Smooth muscle cell (in vitro differentiated cells): ENCODE measurements at regions not wholly inside any gene's neighbourhood (a gene's known extent, or its start where the extent isn't known, plus 50 kb on each side); places are given as distances from the start of the nearest gene placed in this dataset.

Experiments used
- DNase-seq: peaks from one replicate; lab custom pipeline; 2025; ENCODE audit not compliant: unreplicated experiment; lab: John Stamatoyannopoulos, UW
- H2AFZ ChIP-seq: fragments of 200-600 bp; sonication (generic); 2 replicates; pipeline ENCODE4 v1.6.0; 2016; ENCODE audit warnings: antibody characterized with exemption, low read depth, mild to moderate bottlenecking
- H3F3A ChIP-seq: fragments of 200-600 bp; sonication (generic); 2 replicates; pipeline ENCODE4 v1.6.0; 2017; ENCODE audit warnings: antibody characterized with exemption, low read depth
- H3K27ac ChIP-seq: fragments of 200-600 bp; sonication (generic); 2 replicates; pipeline ENCODE4 v1.5.1; 2016; ENCODE audit warnings: low read depth, mild to moderate bottlenecking
- H3K27me3 ChIP-seq: fragments of 200-600 bp; sonication (generic); 2 replicates; pipeline ENCODE4 v1.6.1; 2016; ENCODE audit warnings: low read depth, mild to moderate bottlenecking
- H3K36me3 ChIP-seq: fragments of 200-600 bp; sonication (generic); 2 replicates; pipeline ENCODE4 v1.5.1; 2016; ENCODE audit warnings: low read depth
- H3K4me1 ChIP-seq: fragments of 200-600 bp; sonication (generic); 2 replicates; pipeline ENCODE4 v1.5.1; 2016; ENCODE audit warnings: low read depth
- H3K4me2 ChIP-seq: fragments of 200-600 bp; sonication (generic); 2 replicates; pipeline ENCODE4 v1.6.0; 2016; ENCODE audit warnings: mild to moderate bottlenecking
- H3K4me3 ChIP-seq: fragments of 200-600 bp; sonication (generic); 2 replicates; pipeline ENCODE4 v1.5.1; 2016; ENCODE audit warnings: mild to moderate bottlenecking
- H3K79me2 ChIP-seq: fragments of 200-600 bp; sonication (generic); 2 replicates; pipeline ENCODE4 v1.6.0; 2016; ENCODE audit warnings: low read depth, mild to moderate bottlenecking
- H3K9ac ChIP-seq: fragments of 200-600 bp; sonication (generic); 2 replicates; pipeline ENCODE4 v1.6.0; 2016; ENCODE audit warnings: low read depth
- H3K9me3 ChIP-seq: fragments of 200-600 bp; sonication (generic); replicated peaks from 2 replicates; pipeline ENCODE4 v1.5.1; 2016; ENCODE audit warnings: low read depth
- H4K20me1 ChIP-seq: fragments of 200-600 bp; sonication (generic); 2 replicates; pipeline ENCODE4 v1.6.0; 2016; ENCODE audit warnings: low read depth
- CTCF ChIP-seq: fragments of 200-600 bp; sonication (generic); IDR thresholded peaks from 2 replicates; pipeline ENCODE4 v1.5.1; 2017; ENCODE audit warnings: borderline replicate concordance, mild to moderate bottlenecking, antibody characterized with exemption; ENCODE audit not compliant: insufficient read depth, poor library complexity, severe bottlenecking
- WGBS: methylation state at CpG from one replicate; pipeline ENCODE4 v1.1.7; 2016; ENCODE audit warnings: low lambda C conversion rate; 5-methylcytosine and 5-hydroxymethylcytosine counted together

DNA sequence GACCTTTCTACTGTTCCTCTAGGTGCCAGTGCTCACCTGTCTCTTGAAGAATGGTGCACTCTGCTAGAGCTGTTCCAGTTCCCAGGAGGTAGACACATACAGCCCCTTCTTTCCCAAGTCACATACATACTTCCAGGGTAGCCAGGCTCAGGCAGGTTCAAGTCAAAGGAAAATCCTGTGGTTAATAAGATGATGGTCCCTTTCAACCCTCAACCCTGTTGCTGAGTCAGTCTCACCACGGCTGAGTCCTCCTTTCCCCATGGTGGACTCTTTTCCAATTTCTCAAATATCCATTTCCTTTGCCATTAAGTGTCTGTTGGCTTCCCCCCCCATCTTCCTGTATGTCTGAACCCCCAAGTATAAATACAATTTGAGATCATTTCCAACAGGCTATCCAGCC, 56.1 kb upstream of the ACAN start:
- Histone ChIP-seq H3K36me3 (no peaks in the 10 kb centered on the region), H3K4me3 (no peak overlapping the region), H3K27me3 (peaks cover 30% of the 10 kb centered on the region), H3K27ac (no peak overlapping the region), H3K4me2 (no peak overlapping the region), H3K79me2 (no peaks in the 10 kb centered on the region), H3F3A (no peaks in the 10 kb centered on the region), H2AFZ (no peak overlapping the region), H4K20me1 (no peaks in the 10 kb centered on the region), H3K9ac (no peak overlapping the region), H3K9me3 (no peaks in the 10 kb centered on the region), H3K4me1 (no peaks in the 10 kb centered on the region)
- 70% methylated on average over 1 of the region's 1 CpG for WGBS
- no peak for TF ChIP-seq CTCF
- no peak for DNase-seq

DNA sequence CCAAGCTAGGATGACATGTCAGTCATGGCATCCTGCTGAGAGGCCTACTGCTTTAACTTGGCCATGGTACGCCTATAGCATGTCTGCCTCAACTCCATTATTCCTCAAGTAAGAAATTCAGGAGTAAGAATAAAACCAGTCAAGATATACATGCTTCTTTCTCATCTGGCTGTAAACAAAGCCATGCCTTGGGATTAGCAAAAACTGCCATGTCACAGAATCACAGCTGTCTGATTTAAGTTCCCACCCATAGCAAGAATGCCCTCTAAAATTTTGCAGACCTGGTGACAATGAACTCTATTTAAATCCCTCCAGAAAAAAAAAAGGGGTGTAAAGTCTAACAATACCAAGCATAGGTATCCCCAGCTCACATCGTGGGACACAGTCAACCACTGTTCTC, 55.6 kb upstream of the ACAN start:
- Histone ChIP-seq H4K20me1 (no peaks in the 10 kb centered on the region), H2AFZ (no peak overlapping the region), H3F3A (no peaks in the 10 kb centered on the region), H3K27ac (no peak overlapping the region), H3K9ac (no peak overlapping the region), H3K9me3 (no peaks in the 10 kb centered on the region), H3K4me3 (no peak overlapping the region), H3K4me2 (no peak overlapping the region), H3K79me2 (no peaks in the 10 kb centered on the region), H3K27me3 (peaks cover 30% of the 10 kb centered on the region), H3K4me1 (no peaks in the 10 kb centered on the region), H3K36me3 (no peaks in the 10 kb centered on the region)
- TF ChIP-seq CTCF, result no peak
- 94% methylated on average over 2 of the region's 2 CpGs for WGBS
- DNase-seq, result no peak

GRCh38 chr15:88748081-88748480, 55.2 kb upstream of the ACAN start:
- no peaks in the 10 kb centered on the region for H4K20me1 ChIP-seq
- H3K36me3 ChIP-seq, result no peaks in the 10 kb centered on the region
- no peaks in the 10 kb centered on the region for H3K4me1 ChIP-seq
- no peak overlapping the region for H2AFZ ChIP-seq
- DNase-seq, result no peak
- WGBS, result 83% methylated on average over 3 of the region's 3 CpGs
- H3K9me3 ChIP-seq, result no peaks in the 10 kb centered on the region
- H3K79me2 ChIP-seq, result no peaks in the 10 kb centered on the region
- H3K27me3 ChIP-seq, result peaks cover 34% of the 10 kb centered on the region
- no peaks in the 10 kb centered on the region for H3F3A ChIP-seq
- no peak overlapping the region for H3K27ac ChIP-seq
- TF ChIP-seq CTCF, result no peak
- H3K4me3 ChIP-seq, result no peak overlapping the region
- no peak overlapping the region for H3K4me2 ChIP-seq
- no peak overlapping the region for H3K9ac ChIP-seq

DNA sequence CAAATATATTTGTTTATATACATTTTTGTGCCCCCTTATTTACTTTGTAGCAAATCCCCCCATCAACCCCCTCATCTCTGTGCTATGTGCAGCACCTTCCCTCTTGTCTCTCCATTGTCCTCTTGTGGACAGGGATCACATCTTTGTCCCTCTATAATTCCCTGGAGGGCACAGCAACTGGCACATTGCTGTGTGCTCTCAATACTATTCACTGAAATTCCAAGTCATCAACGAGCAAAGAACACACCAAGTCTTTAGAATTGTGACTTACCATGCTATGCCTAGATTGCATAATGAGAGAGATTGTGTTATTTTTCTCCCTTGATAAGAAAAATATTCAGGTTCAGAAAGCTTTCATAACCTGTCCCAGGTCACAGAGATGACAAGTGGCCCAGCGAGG, 54.6 kb upstream of the ACAN start:
- no peaks in the 10 kb centered on the region for H3K36me3 ChIP-seq

More for the DNA sequence above, 54.6 kb upstream of the ACAN start:
- WGBS, result 93% methylated on average over 2 of the region's 2 CpGs
- no peaks in the 10 kb centered on the region for H3K4me1 ChIP-seq
- H3K27ac ChIP-seq, result no peak overlapping the region
- H3F3A ChIP-seq, result no peaks in the 10 kb centered on the region
- no peak for DNase-seq
- H2AFZ ChIP-seq, result no peak overlapping the region
- H3K27me3 ChIP-seq, result peaks cover 35% of the 10 kb centered on the region
- TF ChIP-seq CTCF, result no peak
- no peaks in the 10 kb centered on the region for H4K20me1 ChIP-seq
- H3K4me3 ChIP-seq, result no peak overlapping the region
- H3K4me2 ChIP-seq, result no peak overlapping the region
- H3K9me3 ChIP-seq, result no peaks in the 10 kb centered on the region
- H3K79me2 ChIP-seq, result no peaks in the 10 kb centered on the region
- H3K9ac ChIP-seq, result no peak overlapping the region
